Type B pancreatic cell (in vitro differentiated cells): ENCODE measurements at regions not wholly inside any gene's neighbourhood (a gene's known extent, or its start where the extent isn't known, plus 50 kb on each side); places are given as distances from the start of the nearest gene placed in this dataset.

Experiments
- DNase-seq: peaks from one replicate; pipeline ENCODE4 v3.0.0; 2021; ENCODE audit warnings: mixed read lengths; ENCODE audit not compliant: unreplicated experiment; ENCODE audit errors: extremely low spot score
- H3K27ac Mint-ChIP-seq: 2 replicates; pipeline ENCODE4 v1.8.0; 2021; ENCODE audit warnings: mild to moderate bottlenecking, mixed read lengths
- H3K27me3 Mint-ChIP-seq: 2 replicates; pipeline ENCODE4 v1.8.0; 2021; ENCODE audit warnings: mixed read lengths
- H3K36me3 Mint-ChIP-seq: 2 replicates; pipeline ENCODE4 v1.8.0; 2021; ENCODE audit warnings: mixed read lengths
- H3K4me1 Mint-ChIP-seq: one replicate; pipeline ENCODE4 v1.8.0; 2021; ENCODE audit warnings: mixed read lengths; ENCODE audit not compliant: unreplicated experiment
- H3K4me3 Mint-ChIP-seq: 2 replicates; pipeline ENCODE4 v1.8.0; 2021; ENCODE audit warnings: mild to moderate bottlenecking, mixed read lengths
- H3K9me3 Mint-ChIP-seq: 2 replicates; pipeline ENCODE4 v1.8.0; 2021; ENCODE audit warnings: mixed read lengths
- CTCF ChIP-seq: fragments of 200-600 bp; sonication (generic); conservative IDR thresholded peaks from 2 replicates; pipeline ENCODE4 v1.5.0; 2021; ENCODE audit warnings: antibody characterized with exemption, mild to moderate bottlenecking

GRCh38 chr2:52387937-52388590 lies 1356.1 kb upstream of the NRXN1 start:
- H3K36me3 Mint-ChIP-seq: no peaks in the 10 kb centered on the region
- no peaks in the 10 kb centered on the region for H3K27me3 Mint-ChIP-seq
- DNase-seq: no peak
- no peak for TF ChIP-seq CTCF
- H3K4me1 Mint-ChIP-seq: no peaks in the 10 kb centered on the region
- H3K9me3 Mint-ChIP-seq: no peaks in the 10 kb centered on the region
- H3K4me3 Mint-ChIP-seq: no peak overlapping the region
- H3K27ac Mint-ChIP-seq: no peak overlapping the region

- Mint-ChIP-seq H3K27ac (no peak overlapping the region), H3K4me1 (no peaks in the 10 kb centered on the region), H3K36me3 (no peaks in the 10 kb centered on the region), H3K4me3 (no peak overlapping the region), H3K27me3 (no peaks in the 10 kb centered on the region), H3K9me3 (no peaks in the 10 kb centered on the region)
- TF ChIP-seq CTCF: no peak
- no peak for DNase-seq
Measured at GRCh38 chr2:52386433-52387030, 1354.6 kb upstream of the NRXN1 start.

- no peak for DNase-seq
- no peak for TF ChIP-seq CTCF
- Mint-ChIP-seq H3K9me3 (no peaks in the 10 kb centered on the region), H3K4me1 (no peaks in the 10 kb centered on the region), H3K27ac (no peak overlapping the region), H3K4me3 (no peak overlapping the region), H3K27me3 (no peaks in the 10 kb centered on the region), H3K36me3 (no peaks in the 10 kb centered on the region)
Measured at GRCh38 chr2:52383541-52383940, 1351.6 kb upstream of the NRXN1 start.

DNA sequence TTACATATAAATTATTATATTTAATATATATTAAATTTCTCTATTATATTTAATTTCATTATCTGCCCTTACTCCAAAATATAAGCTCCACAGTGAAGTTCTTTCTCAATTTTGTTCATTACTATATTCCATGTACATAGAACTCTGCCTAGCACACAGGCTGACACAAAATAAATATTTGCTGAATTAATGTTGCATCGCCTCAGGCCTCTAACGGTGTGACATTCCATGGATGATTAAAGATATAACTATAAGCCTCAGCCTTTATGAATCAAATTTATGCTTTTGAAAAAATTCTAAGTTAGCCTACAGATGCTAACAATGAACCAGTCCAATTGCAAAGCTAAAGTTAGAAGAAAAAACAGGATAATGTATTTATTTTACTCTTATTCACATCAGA lies 1337.2 kb upstream of the NRXN1 start:
- no peak overlapping the region for H3K4me3 Mint-ChIP-seq
- no peak for DNase-seq
- no peaks in the 10 kb centered on the region for H3K9me3 Mint-ChIP-seq
- H3K27me3 Mint-ChIP-seq: no peaks in the 10 kb centered on the region
- H3K27ac Mint-ChIP-seq: no peak overlapping the region
- TF ChIP-seq CTCF: no peak
- no peaks in the 10 kb centered on the region for H3K4me1 Mint-ChIP-seq
- H3K36me3 Mint-ChIP-seq: no peaks in the 10 kb centered on the region

DNA sequence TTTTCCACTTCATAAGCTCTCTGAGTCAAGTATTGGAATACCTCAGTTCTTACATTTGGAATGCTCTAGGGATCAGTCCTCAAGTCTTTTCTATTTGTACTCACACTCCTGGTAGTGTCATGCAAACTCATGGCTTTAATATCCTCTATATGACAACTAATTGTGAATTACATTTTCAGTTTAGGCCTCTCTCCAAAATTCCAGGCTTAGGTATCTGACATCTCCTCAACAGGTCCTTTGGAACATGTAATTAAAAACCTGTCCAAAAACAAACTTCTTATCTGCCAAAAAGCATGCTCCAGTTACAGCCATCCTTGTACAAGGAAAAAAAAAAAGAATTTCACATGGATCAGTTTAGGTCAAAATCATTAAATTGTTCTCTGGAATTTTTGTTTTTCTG lies 1336.2 kb upstream of the NRXN1 start:
- Mint-ChIP-seq H3K9me3 (no peaks in the 10 kb centered on the region), H3K4me1 (no peaks in the 10 kb centered on the region), H3K4me3 (no peak overlapping the region), H3K27ac (no peak overlapping the region), H3K36me3 (no peaks in the 10 kb centered on the region), H3K27me3 (no peaks in the 10 kb centered on the region)
- DNase-seq: no peak
- no peak for TF ChIP-seq CTCF
